Ovary (tissue), 3 donors: ENCODE measurements at regions not wholly inside any gene's neighbourhood (a gene's known extent, or its start where the extent isn't known, plus 50 kb on each side); places are given as distances from the start of the nearest gene placed in this dataset.

Experiments used
- CTCF ChIP-seq, 3 donors: fragments of 450-650 bp in 2 of 3; fragments of 200-600 bp in 1 of 3; IDR thresholded peaks; one replicate each; pipeline versions ENCODE4 v1.5.1 to v1.8.0; 2016 to 2022; ENCODE audit warnings: antibody characterized with exemption in 3 of 3, mild to moderate bottlenecking in 1 of 3
- POLR2A ChIP-seq: fragments of 450-650 bp; IDR thresholded peaks from one replicate; pipeline ENCODE4 v1.6.1; 2017; ENCODE audit warnings: antibody characterized with exemption, mild to moderate bottlenecking, moderate library complexity
- donor health status: DM: no; HTN: no; CAD: no.

- TF ChIP-seq CTCF (IDR thresholded peaks at IDR 0.05), result no peak
- TF ChIP-seq POLR2A, result no peak
Measured at GRCh38 chr12:3366451-3367110, 124.4 kb upstream of the PRMT8 start.
